OCI-LY3 (cell line): ENCODE measurements at regions not wholly inside any gene's neighbourhood (a gene's known extent, or its start where the extent isn't known, plus 50 kb on each side); places are given as distances from the start of the nearest gene placed in this dataset.

Experiments
- EZH2phosphoT487 ChIP-seq: fragments of 200-600 bp; shearing (Covaris generic); IDR thresholded peaks from 2 replicates; pipeline ENCODE4 v1.6.1; 2018; ENCODE audit warnings: antibody characterized with exemption, mixed run types, low read depth
- TF ChIP-seq, protein P1 (sequence below): fragments of 200-600, 300-600 bp; sonication (generic); IDR thresholded peaks from 2 replicates; pipeline ENCODE4 v1.5.1; 2014; ENCODE audit warnings: antibody characterized with exemption, low read length, low read depth

DNA sequence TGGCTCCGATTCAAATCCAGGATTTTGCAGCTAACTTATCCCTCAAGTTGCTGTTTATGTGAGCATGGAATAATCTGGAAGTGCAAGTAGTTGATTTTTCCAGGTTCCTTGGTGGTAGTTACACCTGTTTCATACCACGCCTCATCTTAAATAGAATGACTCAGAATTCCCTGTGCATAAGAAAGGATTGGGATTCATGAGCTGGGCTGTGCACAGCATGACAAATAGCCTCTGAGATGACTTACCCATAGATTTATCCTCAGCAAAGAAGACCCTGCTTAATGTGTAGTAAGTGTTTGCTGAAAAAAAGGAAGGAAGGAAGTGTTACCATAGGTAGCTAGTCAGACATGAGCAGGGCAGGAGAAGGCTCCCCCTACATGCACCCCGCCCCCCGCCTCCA is 777.7 kb upstream of the ADGRL3 start:
- TF ChIP-seq, protein P1, sequence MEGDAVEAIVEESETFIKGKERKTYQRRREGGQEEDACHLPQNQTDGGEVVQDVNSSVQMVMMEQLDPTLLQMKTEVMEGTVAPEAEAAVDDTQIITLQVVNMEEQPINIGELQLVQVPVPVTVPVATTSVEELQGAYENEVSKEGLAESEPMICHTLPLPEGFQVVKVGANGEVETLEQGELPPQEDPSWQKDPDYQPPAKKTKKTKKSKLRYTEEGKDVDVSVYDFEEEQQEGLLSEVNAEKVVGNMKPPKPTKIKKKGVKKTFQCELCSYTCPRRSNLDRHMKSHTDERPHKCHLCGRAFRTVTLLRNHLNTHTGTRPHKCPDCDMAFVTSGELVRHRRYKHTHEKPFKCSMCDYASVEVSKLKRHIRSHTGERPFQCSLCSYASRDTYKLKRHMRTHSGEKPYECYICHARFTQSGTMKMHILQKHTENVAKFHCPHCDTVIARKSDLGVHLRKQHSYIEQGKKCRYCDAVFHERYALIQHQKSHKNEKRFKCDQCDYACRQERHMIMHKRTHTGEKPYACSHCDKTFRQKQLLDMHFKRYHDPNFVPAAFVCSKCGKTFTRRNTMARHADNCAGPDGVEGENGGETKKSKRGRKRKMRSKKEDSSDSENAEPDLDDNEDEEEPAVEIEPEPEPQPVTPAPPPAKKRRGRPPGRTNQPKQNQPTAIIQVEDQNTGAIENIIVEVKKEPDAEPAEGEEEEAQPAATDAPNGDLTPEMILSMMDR, result no peak
- TF ChIP-seq EZH2phosphoT487, result no peak
